Peyer's patch (tissue), 4 donors: ENCODE measurements at regions not wholly inside any gene's neighbourhood (a gene's known extent, or its start where the extent isn't known, plus 50 kb on each side); places are given as distances from the start of the nearest gene placed in this dataset.

ENCODE experiments used
- CTCF ChIP-seq, 6 experiments: fragments of 450-650 bp in 4 of 6; fragments of 200-600 bp in 2 of 6; sonication (generic) in 1 of 6; IDR thresholded peaks; one replicate each; pipeline ENCODE4 v1.5.1; 2017 to 2019; ENCODE audit warnings: antibody characterized with exemption in 6 of 6, mild to moderate bottlenecking in 3 of 6, moderate library complexity in 1 of 6
- POLR2A ChIP-seq, 2 donors: fragments of 450-650 bp; IDR thresholded peaks; one replicate each; pipeline ENCODE4 v1.5.1; 2017; ENCODE audit warnings: antibody characterized with exemption in 2 of 2, mild to moderate bottlenecking in 2 of 2, moderate library complexity in 2 of 2

DNA sequence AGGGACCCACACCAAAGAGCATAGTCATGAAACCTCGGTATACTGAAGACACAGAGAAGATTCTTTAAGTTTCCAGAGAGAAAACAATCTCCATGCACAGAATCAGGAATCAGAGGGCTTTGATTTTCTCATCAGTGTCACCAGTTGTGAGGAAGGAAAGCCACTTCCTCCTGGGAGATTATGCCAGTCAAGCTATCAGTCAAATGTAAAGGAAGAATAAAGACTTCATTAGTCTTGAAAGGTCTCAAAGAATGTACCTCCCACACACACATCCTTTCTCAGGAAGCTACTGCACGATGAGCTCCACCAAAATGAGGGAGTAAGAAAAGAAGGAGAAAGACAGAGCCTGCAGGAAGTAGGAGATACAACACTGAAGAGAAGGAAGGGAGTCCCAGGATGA, 486.3 kb downstream of the SHQ1 start:
- no peak for TF ChIP-seq CTCF (IDR thresholded peaks at IDR 0.05)
- TF ChIP-seq POLR2A (IDR thresholded peaks at IDR 0.05) = no peak
